Transverse colon (tissue), 4 donors: ENCODE measurements at regions not wholly inside any gene's neighbourhood (a gene's known extent, or its start where the extent isn't known, plus 50 kb on each side); places are given as distances from the start of the nearest gene placed in this dataset.

ENCODE experiments used
- CTCF ChIP-seq, 5 experiments: fragments of 200-600 bp in 3 of 5; fragments of 450-650 bp in 2 of 5; sonication (generic) in 3 of 5; IDR thresholded peaks; 1 replicate in 2 of 5; 2 replicates in 3 of 5; pipeline ENCODE4 v1.5.1; 2016 to 2017; ENCODE audit warnings: antibody characterized with exemption in 5 of 5, inconsistent platforms in 3 of 5, mild to moderate bottlenecking in 2 of 5, moderate library complexity in 1 of 5
- EP300 ChIP-seq: sonication (generic); formaldehyde crosslinking; IDR thresholded peaks from one replicate; pipeline ENCODE4 v1.6.1; 2017; ENCODE audit warnings: antibody characterized with exemption, low read depth
- POLR2A ChIP-seq: fragments of 450-650 bp; IDR thresholded peaks from one replicate; pipeline ENCODE4 v1.6.1; 2016; ENCODE audit warnings: antibody characterized with exemption, mild to moderate bottlenecking, moderate library complexity
- POLR2AphosphoS5 ChIP-seq, 3 donors: sonication (generic); formaldehyde crosslinking; IDR thresholded peaks; one replicate each; pipeline ENCODE4 v1.6.1; 2016; ENCODE audit warnings: antibody characterized with exemption in 3 of 3

- no peak for TF ChIP-seq CTCF (IDR thresholded peaks at IDR 0.05)
- no peak for TF ChIP-seq POLR2A
- TF ChIP-seq POLR2AphosphoS5 (IDR thresholded peaks at IDR 0.05): no peak
- TF ChIP-seq EP300: no peak
Observed at GRCh38 chr2:217060951-217061547, 201.2 kb upstream of the TNP1 start.
